Suppressor macrophage treated with lipopolysaccharide for 4 hours (primary cell): ENCODE measurements at regions not wholly inside any gene's neighbourhood (a gene's known extent, or its start where the extent isn't known, plus 50 kb on each side); places are given as distances from the start of the nearest gene placed in this dataset.

Experiments
- DNase-seq: peaks from one replicate; pipeline ENCODE4 v3.0.0-alpha.2; 2020

- DNase-seq, result no peak
These were observed 175.5 kb upstream of the SEMA3A start for GRCh38 chr7:84370114-84370513.

DNA sequence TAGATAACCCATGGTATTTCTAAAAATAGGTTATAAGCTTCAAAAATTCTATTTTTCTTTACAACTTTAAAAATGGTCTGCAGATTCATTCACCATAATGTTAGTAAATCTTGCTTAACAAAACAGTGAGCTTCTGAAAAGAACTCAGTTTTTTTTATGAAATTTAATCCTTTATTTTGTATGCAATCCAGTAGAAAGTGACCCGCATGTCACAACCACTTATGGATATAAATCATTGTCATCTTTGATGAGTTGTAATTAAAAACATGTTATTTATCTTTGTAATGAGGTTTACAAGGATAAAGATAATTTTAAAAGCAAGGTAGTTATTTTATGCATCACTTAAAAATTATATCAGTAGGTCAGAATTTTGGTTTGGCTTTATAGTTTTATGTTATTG is 173.5 kb upstream of the SEMA3A start:
- DNase-seq, result no peak

DNA sequence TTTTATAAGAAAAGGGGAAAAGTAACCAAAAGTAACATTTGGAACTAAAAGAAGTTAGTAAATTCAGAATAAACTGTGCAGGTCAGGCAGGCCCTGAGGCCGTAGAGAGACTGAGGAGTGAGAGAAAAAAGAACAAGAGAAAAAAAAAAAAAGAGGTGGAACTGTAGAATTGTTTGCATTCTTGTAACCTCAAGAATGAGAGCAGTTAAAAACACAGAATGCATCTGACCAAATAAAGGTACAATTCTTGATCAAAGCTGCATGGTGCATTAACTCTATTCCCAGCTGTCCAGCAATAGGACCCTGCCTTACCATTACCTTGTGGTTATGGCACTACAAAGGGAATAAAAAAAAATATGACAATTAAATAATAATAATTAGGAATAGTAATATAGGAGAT is 170.1 kb upstream of the SEMA3A start:
- no peak for DNase-seq

- no peak for DNase-seq
These were observed 169.2 kb upstream of the SEMA3A start for GRCh38 chr7:84363741-84364140.

DNA sequence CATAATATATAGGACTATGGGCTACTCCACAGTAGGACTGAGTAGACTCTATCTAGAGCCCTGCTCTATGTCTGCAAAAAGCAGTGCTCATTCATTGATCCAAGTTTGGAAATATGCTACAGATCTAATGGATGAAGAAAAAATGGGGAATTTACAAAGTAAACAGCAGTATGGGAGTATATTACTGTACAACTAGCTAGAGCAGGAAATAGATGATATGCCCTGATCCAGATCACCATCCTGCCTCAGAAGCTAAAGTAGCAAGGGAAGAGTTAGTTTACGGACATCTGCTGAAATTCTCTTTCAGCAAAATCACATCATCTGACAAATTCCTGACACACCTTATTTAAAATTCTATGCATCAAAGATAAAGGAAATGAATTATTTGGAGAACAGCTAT is 168.2 kb upstream of the SEMA3A start:
- no peak for DNase-seq

- no peak for DNase-seq
These were observed 167.8 kb upstream of the SEMA3A start for GRCh38 chr7:84362360-84362759.

GRCh38 chr7:84354866-84355265 is 160.3 kb upstream of the SEMA3A start:
- DNase-seq, result no peak

DNA sequence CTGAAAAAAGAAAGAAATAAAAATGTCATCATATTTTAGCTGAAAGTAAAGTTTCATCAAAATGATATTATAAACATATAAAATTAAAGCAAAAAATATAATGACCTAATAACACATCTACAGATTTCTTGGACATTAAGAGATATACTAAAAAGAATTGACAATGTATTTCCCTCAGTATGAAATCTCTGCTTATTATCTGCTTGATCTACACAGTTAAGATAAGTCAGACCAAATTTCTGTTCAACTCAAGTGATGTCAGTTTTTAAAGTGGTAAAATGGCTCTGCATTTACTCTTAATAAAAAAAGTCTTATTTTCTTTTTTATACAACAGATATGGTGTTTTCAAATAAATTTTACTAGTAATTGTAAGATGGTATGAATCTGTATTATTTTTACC is 159.4 kb upstream of the SEMA3A start:
- no peak for DNase-seq

DNA sequence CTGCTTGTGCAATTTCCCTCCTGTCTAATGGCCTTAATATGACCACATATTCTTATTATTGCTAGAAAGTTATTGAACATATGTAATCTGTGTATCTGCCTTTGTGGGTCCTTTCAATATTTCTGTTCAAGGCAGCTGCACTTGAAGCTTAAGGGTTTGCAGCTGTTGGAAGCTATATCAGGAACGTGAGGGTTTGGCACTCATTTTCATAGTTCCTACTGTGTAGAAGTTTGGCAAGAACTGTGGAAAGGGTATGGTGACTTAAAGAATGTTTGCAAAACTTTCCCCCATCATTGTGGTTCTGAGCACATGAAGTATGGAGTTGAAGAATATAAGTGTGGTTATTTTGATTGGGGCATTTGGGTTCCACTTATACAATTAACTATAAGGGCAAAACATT is 144.7 kb upstream of the SEMA3A start:
- DNase-seq, result no peak

DNA sequence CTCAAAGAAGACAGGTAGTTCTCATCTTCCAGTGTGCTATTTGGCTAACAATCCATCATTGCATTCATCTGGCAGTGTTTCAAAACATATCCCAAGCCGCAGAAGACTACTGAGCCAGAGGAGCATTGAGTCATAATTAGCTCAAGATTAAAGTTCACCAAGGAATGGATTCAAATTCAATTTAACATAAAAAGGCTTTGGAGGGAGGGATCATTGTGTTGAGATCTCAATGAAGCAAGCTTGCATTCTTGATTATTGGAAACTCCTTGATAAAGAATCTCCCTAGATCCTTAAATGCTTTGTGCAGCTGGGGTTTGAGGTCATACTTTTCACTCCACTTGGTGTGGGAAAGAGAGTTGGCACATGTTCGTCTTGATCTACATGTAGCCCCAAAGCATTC is 142.8 kb upstream of the SEMA3A start:
- no peak for DNase-seq

DNA sequence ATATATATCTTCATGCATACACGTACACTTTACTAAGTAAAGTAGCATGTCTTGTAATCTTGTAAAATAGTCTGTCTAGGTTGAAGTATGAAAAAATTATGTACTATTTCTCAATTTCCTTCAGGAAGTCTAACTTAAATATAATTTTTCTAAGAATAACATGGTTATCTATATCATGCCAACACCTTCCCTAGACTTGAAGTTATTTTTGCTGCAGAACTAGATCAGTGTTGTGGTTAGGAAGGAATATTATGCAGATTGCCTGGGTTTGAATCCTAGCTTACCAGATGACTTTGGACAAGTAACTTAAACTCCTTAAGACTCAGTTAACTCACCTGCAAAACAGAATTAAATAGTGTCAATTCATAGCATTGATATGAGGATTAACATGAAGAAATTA is 142.2 kb upstream of the SEMA3A start:
- no peak for DNase-seq

DNA sequence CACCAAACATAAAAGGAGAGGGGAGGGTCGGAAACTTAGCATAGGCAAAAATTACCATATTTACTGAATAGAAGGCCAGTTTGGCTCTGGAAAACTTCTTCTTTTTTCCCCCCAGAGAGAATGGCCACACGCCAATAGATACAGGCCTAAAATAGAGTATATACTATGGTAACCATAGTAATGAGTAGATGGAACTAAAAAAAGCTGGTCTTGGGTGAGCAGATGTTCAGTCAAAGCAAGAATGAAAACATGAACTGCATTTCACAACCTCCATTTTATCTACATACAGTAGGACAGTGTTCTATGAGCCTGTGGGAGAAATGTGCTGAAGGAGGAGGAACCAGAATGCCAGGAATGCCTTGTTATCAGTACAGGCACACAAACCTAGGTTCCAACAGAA is 141.7 kb upstream of the SEMA3A start:
- DNase-seq, result peak; percentile 0

GRCh38 chr7:84331616-84332015 is 137.0 kb upstream of the SEMA3A start:
- DNase-seq, result no peak

GRCh38 chr7:84328571-84328970 is 134.0 kb upstream of the SEMA3A start:
- no peak for DNase-seq

DNA sequence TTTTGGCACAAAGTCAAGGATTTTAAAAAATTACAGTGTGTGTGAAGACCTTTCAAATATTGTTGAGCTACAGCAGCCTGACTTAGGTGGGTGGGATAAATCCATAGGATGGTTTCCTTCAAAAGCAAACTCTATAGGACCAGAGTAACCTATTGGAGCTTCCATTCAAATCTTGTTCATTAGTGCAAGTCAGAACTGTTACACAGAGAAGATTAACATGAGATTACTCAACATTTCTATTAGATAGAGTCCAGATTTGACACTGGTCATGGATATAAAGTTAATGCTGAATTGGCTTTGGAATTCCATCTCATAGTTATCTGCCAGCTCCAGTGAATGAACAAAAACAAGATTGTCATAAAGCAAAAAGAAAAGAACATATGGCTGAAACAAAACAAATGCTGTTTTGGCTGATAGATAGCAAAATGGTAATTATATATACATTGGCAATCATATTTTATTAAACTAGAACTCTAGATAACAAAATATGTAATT is 129.6 kb upstream of the SEMA3A start:
- DNase-seq, result no peak

DNA sequence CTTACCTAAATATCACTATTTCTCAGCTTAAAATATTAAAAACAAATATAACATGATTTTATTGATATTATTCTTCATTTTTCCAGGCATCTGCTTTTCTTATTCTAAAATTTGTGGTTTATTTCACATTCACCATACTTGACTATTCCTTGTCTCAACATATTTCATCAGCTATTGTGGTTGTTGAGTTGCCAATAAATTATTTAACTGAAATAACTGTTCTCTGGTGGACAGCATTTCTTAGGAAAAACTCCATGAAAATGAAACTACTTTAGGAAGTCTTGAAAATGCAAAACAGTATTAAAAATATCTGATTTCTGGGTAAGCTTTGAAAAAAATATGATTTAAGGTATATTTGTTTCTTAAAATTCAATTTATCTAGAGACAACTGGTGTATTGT is 122.9 kb upstream of the SEMA3A start:
- no peak for DNase-seq

- no peak for DNase-seq
These were observed 119.7 kb upstream of the SEMA3A start for GRCh38 chr7:84314263-84314662.

DNA sequence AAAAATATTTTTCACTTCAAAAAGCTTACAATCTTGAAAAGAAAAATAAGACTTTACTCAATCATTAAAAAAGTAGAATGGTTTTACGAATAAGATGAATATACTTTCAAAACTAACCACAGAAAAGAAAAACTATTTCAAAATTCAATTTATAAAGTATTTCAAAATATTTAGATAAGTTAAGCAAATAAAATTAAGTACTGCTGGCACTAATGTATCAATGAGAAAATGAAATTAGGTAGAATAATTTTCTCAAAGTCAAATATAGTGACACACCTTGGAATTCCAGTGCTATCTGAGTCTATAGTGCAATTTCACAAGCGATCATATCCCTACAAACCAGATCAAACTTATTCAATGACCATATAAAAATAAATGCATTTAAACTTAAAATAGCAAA is 109.8 kb upstream of the SEMA3A start:
- no peak for DNase-seq

DNA sequence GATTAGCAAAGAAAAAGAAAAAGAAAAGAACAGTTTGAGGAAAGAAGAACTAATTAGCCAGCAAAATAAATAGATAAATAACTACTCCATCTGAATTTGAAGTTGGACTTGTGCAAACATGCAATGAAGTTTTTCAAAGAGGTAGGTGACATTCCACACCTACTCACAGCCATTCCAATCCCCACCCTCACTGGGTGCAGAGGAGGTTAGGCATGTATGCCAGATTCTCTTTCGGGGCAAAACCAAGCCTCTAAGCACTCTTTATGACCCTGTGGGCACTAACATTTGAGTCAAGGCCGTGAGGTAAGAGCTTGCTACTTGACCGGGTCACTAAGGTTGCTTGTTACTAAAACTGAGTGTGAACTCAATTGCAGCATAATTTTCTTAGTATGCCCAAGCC is 108.4 kb upstream of the SEMA3A start:
- DNase-seq, result no peak

DNA sequence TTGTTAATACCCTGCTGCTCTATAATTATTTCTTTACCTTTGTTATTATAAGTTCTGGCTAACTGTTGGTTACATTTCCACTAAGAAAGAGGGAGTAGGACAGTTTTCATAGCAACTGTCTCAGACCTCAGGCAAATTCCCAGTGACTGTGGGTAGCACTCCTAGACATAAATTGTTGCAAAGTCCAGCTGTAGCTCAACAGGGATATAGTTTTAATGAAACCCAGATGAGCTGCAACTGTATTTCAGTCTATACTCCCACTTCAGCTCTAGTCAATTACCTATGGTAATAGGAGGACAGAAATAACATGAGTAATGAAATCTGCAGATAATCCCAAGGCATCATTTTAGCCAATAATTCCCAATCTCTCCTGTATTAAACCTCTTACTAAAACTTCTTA is 103.0 kb upstream of the SEMA3A start:
- no peak for DNase-seq

- no peak for DNase-seq
These were observed 100.4 kb upstream of the SEMA3A start for GRCh38 chr7:84294847-84295455.

GRCh38 chr7:84294391-84294790 is 99.8 kb upstream of the SEMA3A start:
- no peak for DNase-seq

- no peak for DNase-seq
These were observed 97.2 kb upstream of the SEMA3A start for GRCh38 chr7:84291756-84292155.

DNA sequence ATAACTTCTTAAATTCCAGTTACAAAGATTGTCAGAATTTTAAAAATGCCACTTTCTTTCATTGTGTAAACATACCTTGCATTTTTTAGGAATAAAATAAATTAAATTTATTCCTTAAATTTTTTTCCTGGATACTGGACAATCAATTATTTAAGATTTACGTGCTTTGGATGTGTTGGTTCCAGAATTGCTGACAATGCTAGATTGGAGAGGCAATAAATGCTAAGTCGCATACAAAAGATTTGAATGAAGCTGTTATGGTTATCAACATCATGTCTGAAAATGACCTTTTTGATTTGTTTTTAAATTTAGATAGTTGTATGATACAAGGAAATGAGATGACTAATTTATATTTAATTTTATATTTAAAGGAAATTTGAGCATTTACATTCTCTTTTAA is 89.2 kb upstream of the SEMA3A start:
- no peak for DNase-seq

GRCh38 chr7:84281518-84281917 is 86.9 kb upstream of the SEMA3A start:
- DNase-seq, result no peak
